GM23338 (cell line): ENCODE measurements at regions not wholly inside any gene's neighbourhood (a gene's known extent, or its start where the extent isn't known, plus 50 kb on each side); places are given as distances from the start of the nearest gene placed in this dataset.

Experiments
- CTCF ChIP-seq, 2 experiments: fragments of 200-600 bp in 1 of 2; sonication (generic) in 1 of 2; conservative IDR thresholded peaks; 2 replicates each; pipeline versions ENCODE4 v1.5.1 to v1.6.1; 2016 to 2017; ENCODE audit warnings: antibody characterized with exemption in 2 of 2, low read depth in 2 of 2, mild to moderate bottlenecking in 2 of 2, moderate library complexity in 1 of 2
- ETS1 ChIP-seq: IDR thresholded peaks from 2 replicates; pipeline ENCODE4 v1.6.1; 2016; ENCODE audit warnings: antibody characterized with exemption
- EZH2 ChIP-seq: fragments of 200-600 bp; sonication (generic); IDR thresholded peaks from one replicate; pipeline ENCODE4 v1.8.0; 2017; ENCODE audit warnings: antibody characterized with exemption, mild to moderate bottlenecking, low read depth; ENCODE audit not compliant: unreplicated experiment
- EZH2phosphoT487 ChIP-seq: fragments of 200-600 bp; sonication (generic); IDR thresholded peaks from one replicate; pipeline ENCODE4 v1.8.1; 2018; ENCODE audit warnings: antibody characterized with exemption; ENCODE audit not compliant: unreplicated experiment
- JUNB ChIP-seq: IDR thresholded peaks from one replicate; pipeline ENCODE4 v1.6.1; 2016; ENCODE audit warnings: antibody characterized with exemption; ENCODE audit not compliant: unreplicated experiment
- POLR2AphosphoS5 ChIP-seq: IDR thresholded peaks from 2 replicates; pipeline ENCODE4 v1.6.1; 2016; ENCODE audit warnings: antibody characterized with exemption, low read depth
- REST ChIP-seq: IDR thresholded peaks from one replicate; pipeline ENCODE4 v1.6.1; 2018; ENCODE audit warnings: antibody characterized with exemption; ENCODE audit not compliant: unreplicated experiment
- STAT1 ChIP-seq: IDR thresholded peaks from one replicate; pipeline ENCODE4 v1.6.1; 2016; ENCODE audit warnings: antibody characterized with exemption; ENCODE audit not compliant: unreplicated experiment

- no peak for TF ChIP-seq CTCF (conservative IDR thresholded peaks at IDR 0.05; ENCODE audit: low read depth in 2 of 2)
- TF ChIP-seq REST: no peak
- TF ChIP-seq ETS1: no peak
- TF ChIP-seq EZH2: no peak
- TF ChIP-seq EZH2phosphoT487: no peak
- no peak for TF ChIP-seq POLR2AphosphoS5
- TF ChIP-seq STAT1: no peak
- TF ChIP-seq JUNB: no peak
Observed at GRCh38 chr10:14399641-14400040, 68.9 kb upstream of the FRMD4A start.
